Middle frontal gyrus (tissue), 1 donor: ENCODE measurements at regions not wholly inside any gene's neighbourhood (a gene's known extent, or its start where the extent isn't known, plus 50 kb on each side); places are given as distances from the start of the nearest gene placed in this dataset.
A peak's percentile ranks its signal among the peaks of the same experiment; 100 is the strongest.

ENCODE experiments used
- DNase-seq: peaks from one replicate; pipeline ENCODE4 v3.0.0-alpha.2; 2015; ENCODE audit warnings: low spot score; ENCODE audit errors: extremely low spot score

GRCh38 chr12:130017591-130018449, 114.0 kb upstream of the TMEM132D start:
- DNase-seq: peak; percentile 49

- DNase-seq: no peak
Measured at GRCh38 chr12:130018614-130019013, 114.8 kb upstream of the TMEM132D start.

- DNase-seq: no peak
Measured at GRCh38 chr12:130026608-130027176, 122.9 kb upstream of the TMEM132D start.

- DNase-seq: no peak
Measured at GRCh38 chr12:130027798-130028197, 124.0 kb upstream of the TMEM132D start.

GRCh38 chr12:130029151-130029550, 125.3 kb upstream of the TMEM132D start:
- DNase-seq: no peak

GRCh38 chr12:130031041-130031440, 127.2 kb upstream of the TMEM132D start:
- no peak for DNase-seq

GRCh38 chr12:130031571-130032189, 127.9 kb upstream of the TMEM132D start:
- peak; percentile 53 for DNase-seq

GRCh38 chr12:130041983-130042812, 120.1 kb upstream of the FZD10 start:
- peak; percentile 70 for DNase-seq

- DNase-seq: no peak
Measured at GRCh38 chr12:130043685-130044406, 118.4 kb upstream of the FZD10 start.

GRCh38 chr12:130044991-130045621, 117.2 kb upstream of the FZD10 start:
- no peak for DNase-seq

- no peak for DNase-seq
Measured at GRCh38 chr12:130049666-130050065, 112.6 kb upstream of the FZD10 start.

GRCh38 chr12:130051900-130052299, 110.4 kb upstream of the FZD10 start:
- DNase-seq: no peak

GRCh38 chr12:130053651-130054069, 108.6 kb upstream of the FZD10 start:
- DNase-seq: no peak

GRCh38 chr12:130054803-130055202, 107.5 kb upstream of the FZD10 start:
- no peak for DNase-seq

GRCh38 chr12:130058926-130059472, 103.3 kb upstream of the FZD10 start:
- no peak for DNase-seq

- no peak for DNase-seq
Measured at GRCh38 chr12:130063866-130064265, 98.4 kb upstream of the FZD10 start.

GRCh38 chr12:130064999-130065398, 97.3 kb upstream of the FZD10 start:
- no peak for DNase-seq

GRCh38 chr12:130066742-130067141, 95.5 kb upstream of the FZD10 start:
- DNase-seq: no peak

GRCh38 chr12:130068741-130069140, 93.5 kb upstream of the FZD10 start:
- DNase-seq: no peak

- no peak for DNase-seq
Measured at GRCh38 chr12:130070126-130070611, 92.1 kb upstream of the FZD10 start.
